Stimulated activated CD4-positive, alpha-beta T cell treated with anti-CD3 and anti-CD28 coated beads, Interleukin-4, amount 100 ng/mL, for 24 hours (primary cell): ENCODE measurements at regions not wholly inside any gene's neighbourhood (a gene's known extent, or its start where the extent isn't known, plus 50 kb on each side); places are given as distances from the start of the nearest gene placed in this dataset.

ENCODE experiments used
- DNase-seq: peaks from one replicate; pipeline ENCODE4 v3.0.0-alpha.2; 2020

- no peak for DNase-seq
These were observed 268.3 kb downstream of the MN1 start for GRCh38 chr22:27533105-27533745.

- no peak for DNase-seq
These were observed 266.8 kb downstream of the MN1 start for GRCh38 chr22:27534720-27535125.

- DNase-seq: no peak
These were observed 266.1 kb downstream of the MN1 start for GRCh38 chr22:27535452-27535851.

- no peak for DNase-seq
These were observed 264.1 kb downstream of the MN1 start for GRCh38 chr22:27537501-27537900.

- no peak for DNase-seq
These were observed 262.9 kb downstream of the MN1 start for GRCh38 chr22:27538666-27539065.

- no peak for DNase-seq
These were observed 261.3 kb downstream of the MN1 start for GRCh38 chr22:27540247-27540646.

- DNase-seq: no peak
These were observed 260.7 kb downstream of the MN1 start for GRCh38 chr22:27540656-27541396.

- DNase-seq: no peak
These were observed 259.7 kb downstream of the MN1 start for GRCh38 chr22:27541836-27542235.

GRCh38 chr22:27542602-27543001, 259.0 kb downstream of the MN1 start:
- no peak for DNase-seq

GRCh38 chr22:27543460-27543859, 258.1 kb downstream of the MN1 start:
- DNase-seq: no peak

GRCh38 chr22:27545085-27545484, 256.5 kb downstream of the MN1 start:
- no peak for DNase-seq

- DNase-seq: no peak
These were observed 255.2 kb downstream of the MN1 start for GRCh38 chr22:27546157-27546935.

- no peak for DNase-seq
These were observed 250.2 kb downstream of the MN1 start for GRCh38 chr22:27551402-27551801.

GRCh38 chr22:27552176-27552575, 249.4 kb downstream of the MN1 start:
- no peak for DNase-seq

GRCh38 chr22:27552863-27553262, 248.7 kb downstream of the MN1 start:
- DNase-seq: no peak

- DNase-seq: no peak
These were observed 247.3 kb downstream of the MN1 start for GRCh38 chr22:27554106-27554811.

- no peak for DNase-seq
These were observed 246.6 kb downstream of the MN1 start for GRCh38 chr22:27554841-27555456.

- no peak for DNase-seq
These were observed 245.2 kb downstream of the MN1 start for GRCh38 chr22:27556371-27556770.

GRCh38 chr22:27557286-27558008, 244.1 kb downstream of the MN1 start:
- no peak for DNase-seq

- no peak for DNase-seq
These were observed 242.7 kb downstream of the MN1 start for GRCh38 chr22:27558658-27559371.

- DNase-seq: no peak
These were observed 240.8 kb downstream of the MN1 start for GRCh38 chr22:27560781-27561180.
